ENCODE measurements at regions not wholly inside any gene's neighbourhood (a gene's known extent, or its start where the extent isn't known, plus 50 kb on each side); places are given as distances from the start of the nearest gene placed in this dataset.
"Not testable (repeated sequence)": the region's sequence is repeated elsewhere in the genome, so short reads cannot be mapped to it uniquely, and the experiment has no call there.

GRCh38 chr9:100714372-100715099, 136.7 kb downstream of the CAVIN4 start:
- peak; percentile 48 for DNase-seq (ENCODE audit: low spot score)

GRCh38 chr9:100715100-100715380, 137.2 kb downstream of the CAVIN4 start:
- no peak for DNase-seq (ENCODE audit: low spot score)

GRCh38 chr9:100718717-100719116, 140.8 kb downstream of the CAVIN4 start:
- no peak for DNase-seq (ENCODE audit: low spot score)

- peak; percentile 30 for DNase-seq (ENCODE audit: low spot score)
Measured at GRCh38 chr9:100720922-100721321, 143.0 kb downstream of the CAVIN4 start.

GRCh38 chr9:100724886-100725285, 147.0 kb downstream of the CAVIN4 start:
- DNase-seq (ENCODE audit: low spot score): no peak

GRCh38 chr9:100725371-100725770, 147.5 kb downstream of the CAVIN4 start:
- DNase-seq (ENCODE audit: low spot score): no peak

- no peak for DNase-seq (ENCODE audit: low spot score)
Measured at GRCh38 chr9:100729336-100729895, 151.5 kb downstream of the CAVIN4 start.

GRCh38 chr9:100730086-100730485, 152.2 kb downstream of the CAVIN4 start:
- DNase-seq (ENCODE audit: low spot score): no peak

- DNase-seq (ENCODE audit: low spot score): no peak
Measured at GRCh38 chr9:100731038-100731556, 153.2 kb downstream of the CAVIN4 start.

GRCh38 chr9:100731557-100731956, 153.7 kb downstream of the CAVIN4 start:
- DNase-seq (ENCODE audit: low spot score): no peak

- DNase-seq (ENCODE audit: low spot score): no peak
Measured at GRCh38 chr9:100739208-100739607, 161.3 kb downstream of the CAVIN4 start.

- DNase-seq (ENCODE audit: low spot score): no peak
Measured at GRCh38 chr9:100739666-100740065, 161.8 kb downstream of the CAVIN4 start.

GRCh38 chr9:100748930-100749329, 171.1 kb downstream of the CAVIN4 start:
- DNase-seq (ENCODE audit: low spot score): not testable (repeated sequence)

- no peak for DNase-seq (ENCODE audit: low spot score)
Measured at GRCh38 chr9:100756217-100756616, 178.3 kb downstream of the CAVIN4 start.

- DNase-seq (ENCODE audit: low spot score): no peak
Measured at GRCh38 chr9:100759215-100759614, 181.3 kb downstream of the CAVIN4 start.

GRCh38 chr9:100761276-100761802, 183.5 kb downstream of the CAVIN4 start:
- no peak for DNase-seq (ENCODE audit: low spot score)

GRCh38 chr9:100774326-100774725, 196.4 kb downstream of the CAVIN4 start:
- DNase-seq (ENCODE audit: low spot score): no peak

- no peak for DNase-seq (ENCODE audit: low spot score)
Measured at GRCh38 chr9:100774962-100775361, 197.1 kb downstream of the CAVIN4 start.

GRCh38 chr9:100775912-100776311, 198.0 kb downstream of the CAVIN4 start:
- no peak for DNase-seq (ENCODE audit: low spot score)

- no peak for DNase-seq (ENCODE audit: low spot score)
Measured at GRCh38 chr9:100784755-100785154, 206.9 kb downstream of the CAVIN4 start.

- no peak for DNase-seq (ENCODE audit: low spot score)
Measured at GRCh38 chr9:100785946-100786345, 208.1 kb downstream of the CAVIN4 start.

- no peak for DNase-seq (ENCODE audit: low spot score)
Measured at GRCh38 chr9:100794738-100795269, 216.9 kb downstream of the CAVIN4 start.

- no peak for DNase-seq (ENCODE audit: low spot score)
Measured at GRCh38 chr9:100803956-100804355, 224.6 kb upstream of the PLPPR1 start.

Measured in H4 (cell line).